ENCODE measurements at regions not wholly inside any gene's neighbourhood (a gene's known extent, or its start where the extent isn't known, plus 50 kb on each side); places are given as distances from the start of the nearest gene placed in this dataset.
"Not testable (repeated sequence)": the region's sequence is repeated elsewhere in the genome, so short reads cannot be mapped to it uniquely, and the experiment has no call there.

DNA sequence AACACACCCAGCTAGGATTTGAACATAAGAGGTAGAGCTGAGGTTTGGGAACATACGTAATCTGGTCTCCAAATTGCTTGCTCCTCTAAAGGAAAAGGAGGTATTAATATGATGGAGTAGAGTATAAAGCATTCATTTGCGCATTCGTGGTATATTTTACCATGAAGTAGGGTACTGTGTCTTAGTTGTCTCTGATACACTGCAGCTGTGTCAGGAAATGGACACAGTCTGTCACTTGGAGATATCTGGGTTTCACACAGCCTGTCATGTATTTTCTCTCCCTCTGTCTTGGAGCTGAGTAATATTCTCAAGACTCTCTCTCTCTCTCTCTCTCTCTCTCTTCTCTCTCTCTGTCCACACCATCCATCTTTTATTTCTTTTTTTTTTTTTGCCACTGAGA is 274.8 kb upstream of the UGT8 start:
- H3K36me3 ChIP-seq (ENCODE audit: control insufficient read depth, insufficient read depth, low read length): no peaks in the 10 kb centered on the region
- H3K9me3 ChIP-seq (ENCODE audit: control insufficient read depth, low read length): no peaks in the 10 kb centered on the region
- no peak overlapping the region for H3K4me3 ChIP-seq (ENCODE audit: insufficient read depth, low read depth, low read length, poor library complexity, severe bottlenecking)
- no peaks in the 10 kb centered on the region for H3K27me3 ChIP-seq (replicated peaks; ENCODE audit: control insufficient read depth, insufficient read depth, low read length, poor library complexity, severe bottlenecking)
- no peak for DNase-seq
- no peaks in the 10 kb centered on the region for H3K4me1 ChIP-seq (ENCODE audit: control insufficient read depth, insufficient read depth, low read length, poor library complexity, severe bottlenecking)
- H3K27ac ChIP-seq (ENCODE audit: insufficient read depth, low read length, poor library complexity, severe bottlenecking): no peak overlapping the region

DNA sequence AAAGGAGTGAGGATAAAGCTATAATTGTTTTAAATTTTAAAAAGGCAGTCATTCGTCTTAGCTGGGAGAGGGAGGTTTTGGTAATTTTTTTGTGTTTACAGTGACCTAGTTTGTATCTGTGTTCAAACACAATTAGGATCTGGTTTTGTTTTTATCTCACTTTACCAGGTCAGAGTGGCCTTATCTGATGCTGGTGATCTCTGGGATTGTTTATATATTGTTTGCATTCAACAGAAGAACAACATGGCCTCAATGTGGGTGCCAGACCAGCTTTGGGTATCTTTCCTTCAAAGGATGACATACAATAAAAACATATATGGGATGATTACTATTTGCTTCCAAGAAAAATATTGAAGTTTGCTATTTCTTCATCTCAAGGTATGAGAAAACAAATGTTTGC is 272.2 kb upstream of the UGT8 start:
- Histone ChIP-seq H3K9me3 (ENCODE audit: control insufficient read depth, low read length) (no peaks in the 10 kb centered on the region), H3K4me3 (ENCODE audit: insufficient read depth, low read depth, low read length, poor library complexity, severe bottlenecking) (no peak overlapping the region), H3K4me1 (ENCODE audit: control insufficient read depth, insufficient read depth, low read length, poor library complexity, severe bottlenecking) (no peaks in the 10 kb centered on the region), H3K36me3 (ENCODE audit: control insufficient read depth, insufficient read depth, low read length) (no peaks in the 10 kb centered on the region), H3K27ac (ENCODE audit: insufficient read depth, low read length, poor library complexity, severe bottlenecking) (no peak overlapping the region), H3K27me3 (replicated peaks; ENCODE audit: control insufficient read depth, insufficient read depth, low read length, poor library complexity, severe bottlenecking) (no peaks in the 10 kb centered on the region)
- DNase-seq: no peak

DNA sequence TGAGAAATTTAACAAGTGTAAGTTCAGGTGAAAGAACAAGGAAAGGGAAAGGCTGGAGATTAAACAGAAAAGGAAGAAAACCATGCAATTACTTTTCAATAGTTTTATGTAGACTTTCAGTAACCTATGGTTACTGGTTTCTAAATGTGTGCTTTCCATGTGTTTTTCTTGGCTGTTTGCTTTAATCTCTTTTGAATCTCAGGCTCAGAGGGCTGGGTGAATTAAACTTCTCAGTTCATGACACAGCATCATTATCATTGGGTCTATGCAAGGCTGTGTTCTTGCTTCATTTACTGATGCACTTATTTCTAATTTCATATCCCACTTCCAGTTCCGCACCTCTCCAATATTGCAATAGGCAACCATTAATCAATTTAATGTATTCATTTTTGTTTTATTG is 266.5 kb upstream of the UGT8 start:
- no peak overlapping the region for H3K4me3 ChIP-seq (ENCODE audit: insufficient read depth, low read depth, low read length, poor library complexity, severe bottlenecking)
- no peaks in the 10 kb centered on the region for H3K9me3 ChIP-seq (ENCODE audit: control insufficient read depth, low read length)
- H3K36me3 ChIP-seq (ENCODE audit: control insufficient read depth, insufficient read depth, low read length): no peaks in the 10 kb centered on the region
- no peak overlapping the region for H3K27ac ChIP-seq (ENCODE audit: insufficient read depth, low read length, poor library complexity, severe bottlenecking)
- DNase-seq: no peak
- H3K4me1 ChIP-seq (ENCODE audit: control insufficient read depth, insufficient read depth, low read length, poor library complexity, severe bottlenecking): no peaks in the 10 kb centered on the region
- H3K27me3 ChIP-seq (replicated peaks; ENCODE audit: control insufficient read depth, insufficient read depth, low read length, poor library complexity, severe bottlenecking): no peaks in the 10 kb centered on the region

DNA sequence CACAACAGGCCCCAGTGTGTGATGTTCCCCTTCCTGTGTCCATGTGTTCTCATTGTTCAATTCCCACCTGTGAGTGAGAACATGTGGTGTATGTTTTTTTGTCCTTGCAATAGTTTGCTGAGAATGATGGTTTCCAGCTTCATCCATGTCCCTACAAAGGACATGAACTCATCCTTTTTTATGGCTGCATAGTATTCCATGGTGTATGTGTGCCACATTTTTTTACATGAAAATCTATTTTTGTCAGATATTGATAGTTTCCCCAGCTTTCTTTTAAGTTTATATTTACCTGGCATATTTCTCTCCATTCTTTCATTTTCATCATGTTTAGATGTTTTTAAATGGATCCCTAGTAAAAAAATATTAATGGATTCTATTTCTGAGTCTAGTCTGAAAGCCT is 264.2 kb upstream of the UGT8 start:
- not testable (repeated sequence) for H3K27me3 ChIP-seq (replicated peaks; ENCODE audit: control insufficient read depth, insufficient read depth, low read length, poor library complexity, severe bottlenecking); H3K27ac ChIP-seq (ENCODE audit: insufficient read depth, low read length, poor library complexity, severe bottlenecking); H3K4me3 ChIP-seq (ENCODE audit: insufficient read depth, low read depth, low read length, poor library complexity, severe bottlenecking); H3K36me3 ChIP-seq (ENCODE audit: control insufficient read depth, insufficient read depth, low read length); H3K4me1 ChIP-seq (ENCODE audit: control insufficient read depth, insufficient read depth, low read length, poor library complexity, severe bottlenecking); DNase-seq; H3K9me3 ChIP-seq (ENCODE audit: control insufficient read depth, low read length)

DNA sequence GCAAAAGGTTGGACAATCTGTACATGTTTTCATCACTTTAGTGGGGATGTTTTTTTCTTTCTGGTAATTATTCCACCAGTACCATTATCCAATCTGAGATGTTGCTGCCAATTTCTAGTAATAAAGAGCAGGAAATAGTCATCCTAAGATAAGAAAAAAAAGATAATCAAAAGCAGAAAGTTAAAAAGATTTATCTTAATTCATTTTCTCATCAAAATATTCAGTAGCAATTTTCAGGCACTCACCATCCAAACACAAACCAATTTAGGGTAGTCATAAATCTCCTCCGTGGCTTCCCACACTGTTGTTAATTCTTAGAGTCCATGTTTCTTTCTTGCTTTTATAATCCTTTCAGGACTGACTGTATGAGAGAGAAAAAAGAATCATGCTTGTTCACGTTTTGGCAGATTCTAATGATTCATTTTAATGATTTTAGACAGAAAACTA is 263.7 kb upstream of the UGT8 start:
- no peak overlapping the region for H3K4me3 ChIP-seq (ENCODE audit: insufficient read depth, low read depth, low read length, poor library complexity, severe bottlenecking)
- no peak overlapping the region for H3K27ac ChIP-seq (ENCODE audit: insufficient read depth, low read length, poor library complexity, severe bottlenecking)
- H3K27me3 ChIP-seq (replicated peaks; ENCODE audit: control insufficient read depth, insufficient read depth, low read length, poor library complexity, severe bottlenecking): no peaks in the 10 kb centered on the region
- H3K36me3 ChIP-seq (ENCODE audit: control insufficient read depth, insufficient read depth, low read length): no peaks in the 10 kb centered on the region
- DNase-seq: no peak
- no peaks in the 10 kb centered on the region for H3K9me3 ChIP-seq (ENCODE audit: control insufficient read depth, low read length)
- H3K4me1 ChIP-seq (ENCODE audit: control insufficient read depth, insufficient read depth, low read length, poor library complexity, severe bottlenecking): no peaks in the 10 kb centered on the region

DNA sequence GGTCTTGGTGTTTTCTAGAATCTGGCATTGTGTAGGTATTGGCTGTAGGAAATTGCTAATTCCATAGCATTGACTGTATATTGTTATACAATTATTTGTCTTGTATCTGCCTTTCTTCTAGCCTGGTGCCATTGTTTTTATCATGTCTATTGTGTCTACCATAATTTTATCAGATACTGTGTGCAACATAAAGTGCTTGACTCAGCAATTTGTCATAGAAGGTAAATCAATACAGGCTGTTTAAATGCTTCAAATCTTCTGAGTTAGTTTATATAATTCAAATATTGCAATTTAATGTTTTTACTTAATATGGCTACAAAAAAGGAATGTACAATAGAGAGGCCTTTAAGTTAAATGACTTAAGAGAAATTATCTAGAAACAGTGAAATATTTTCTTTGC is 263.3 kb upstream of the UGT8 start:
- Histone ChIP-seq H3K4me3 (ENCODE audit: insufficient read depth, low read depth, low read length, poor library complexity, severe bottlenecking) (no peak overlapping the region), H3K36me3 (ENCODE audit: control insufficient read depth, insufficient read depth, low read length) (no peaks in the 10 kb centered on the region), H3K9me3 (ENCODE audit: control insufficient read depth, low read length) (no peaks in the 10 kb centered on the region), H3K4me1 (ENCODE audit: control insufficient read depth, insufficient read depth, low read length, poor library complexity, severe bottlenecking) (no peaks in the 10 kb centered on the region), H3K27me3 (replicated peaks; ENCODE audit: control insufficient read depth, insufficient read depth, low read length, poor library complexity, severe bottlenecking) (no peaks in the 10 kb centered on the region), H3K27ac (ENCODE audit: insufficient read depth, low read length, poor library complexity, severe bottlenecking) (no peak overlapping the region)
- no peak for DNase-seq

DNA sequence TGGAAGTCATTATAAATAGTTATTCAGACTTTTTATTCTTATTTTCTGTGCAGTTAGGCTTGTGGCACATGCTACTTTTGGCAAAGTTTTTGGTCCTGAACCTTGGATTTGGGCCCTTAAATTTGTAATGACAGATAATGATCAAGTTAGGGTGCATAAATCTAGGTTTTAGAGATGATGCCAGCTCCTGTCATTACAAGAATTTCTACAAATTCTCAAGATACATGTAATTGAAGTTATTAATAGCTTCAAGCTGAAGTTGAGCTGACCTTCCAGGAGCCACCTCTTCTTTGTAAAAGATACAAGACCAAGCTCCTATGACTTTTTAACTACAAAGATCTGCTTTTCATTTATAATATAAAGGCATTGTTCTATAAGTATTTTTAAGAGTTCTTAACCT is 255.6 kb upstream of the UGT8 start:
- Histone ChIP-seq H3K27ac (ENCODE audit: insufficient read depth, low read length, poor library complexity, severe bottlenecking) (no peak overlapping the region), H3K27me3 (replicated peaks; ENCODE audit: control insufficient read depth, insufficient read depth, low read length, poor library complexity, severe bottlenecking) (no peaks in the 10 kb centered on the region), H3K4me3 (ENCODE audit: insufficient read depth, low read depth, low read length, poor library complexity, severe bottlenecking) (no peak overlapping the region)

DNA sequence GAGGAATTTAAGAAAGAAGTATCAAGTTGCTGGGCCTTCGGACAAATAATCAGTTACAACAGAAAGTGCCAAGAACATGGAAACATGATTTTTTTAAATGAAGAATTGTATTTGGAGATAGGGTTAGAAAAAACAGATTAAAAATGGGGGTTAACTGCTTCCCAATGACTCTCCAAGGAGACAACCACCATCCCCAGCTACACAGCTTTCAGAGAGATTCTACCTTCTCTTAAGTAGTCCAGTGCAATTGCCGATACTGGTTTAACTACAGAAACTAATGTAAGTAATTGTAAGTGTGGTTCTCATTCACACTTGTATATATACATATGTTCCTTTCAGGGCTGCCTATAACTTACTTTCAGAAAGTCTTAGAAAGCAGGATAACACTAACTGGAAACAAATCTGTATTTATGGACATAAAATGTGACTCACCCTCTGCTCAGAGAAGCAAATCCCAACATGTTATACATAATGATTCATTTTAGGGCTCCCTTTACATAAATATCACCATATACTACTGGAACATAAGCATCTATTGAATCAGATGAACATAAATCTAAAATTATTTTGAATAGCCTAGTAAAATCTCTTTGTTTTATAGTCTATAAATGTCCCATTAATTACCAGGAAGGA is 248.9 kb upstream of the UGT8 start:
- H3K27me3 ChIP-seq (replicated peaks; ENCODE audit: control insufficient read depth, insufficient read depth, low read length, poor library complexity, severe bottlenecking): no peaks in the 10 kb centered on the region
- no peak overlapping the region for H3K4me3 ChIP-seq (ENCODE audit: insufficient read depth, low read depth, low read length, poor library complexity, severe bottlenecking)
- H3K9me3 ChIP-seq (ENCODE audit: control insufficient read depth, low read length): no peaks in the 10 kb centered on the region
- DNase-seq: no peak
- H3K36me3 ChIP-seq (ENCODE audit: control insufficient read depth, insufficient read depth, low read length): no peaks in the 10 kb centered on the region
- no peaks in the 10 kb centered on the region for H3K4me1 ChIP-seq (ENCODE audit: control insufficient read depth, insufficient read depth, low read length, poor library complexity, severe bottlenecking)
- no peak overlapping the region for H3K27ac ChIP-seq (ENCODE audit: insufficient read depth, low read length, poor library complexity, severe bottlenecking)

More for the DNA sequence above, 255.6 kb upstream of the UGT8 start:
- Histone ChIP-seq H3K4me1 (ENCODE audit: control insufficient read depth, insufficient read depth, low read length, poor library complexity, severe bottlenecking) (no peaks in the 10 kb centered on the region), H3K36me3 (ENCODE audit: control insufficient read depth, insufficient read depth, low read length) (no peaks in the 10 kb centered on the region), H3K9me3 (ENCODE audit: control insufficient read depth, low read length) (no peaks in the 10 kb centered on the region)
- DNase-seq: no peak

DNA sequence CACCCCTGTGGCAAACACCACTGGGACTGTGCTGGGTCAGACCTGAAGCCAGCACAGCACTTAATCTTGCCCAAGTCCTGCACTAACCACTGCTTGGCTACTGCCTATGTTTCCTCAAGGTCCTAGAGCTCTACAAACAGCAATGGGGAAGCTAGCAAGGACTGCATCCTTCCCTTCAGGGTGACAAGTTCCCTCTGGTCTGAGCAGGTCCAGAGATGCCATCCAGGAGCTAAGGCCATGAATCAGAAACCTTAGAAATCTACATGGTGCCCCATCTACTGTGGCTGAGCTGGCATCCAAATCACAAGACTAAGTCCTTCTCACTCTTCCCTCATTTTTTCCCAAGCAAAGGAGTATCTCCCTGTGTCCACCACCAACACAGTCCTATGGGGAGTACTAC is 239.7 kb upstream of the UGT8 start:
- Histone ChIP-seq H3K4me3 (ENCODE audit: insufficient read depth, low read depth, low read length, poor library complexity, severe bottlenecking) (no peak overlapping the region), H3K27ac (ENCODE audit: insufficient read depth, low read length, poor library complexity, severe bottlenecking) (no peak overlapping the region), H3K27me3 (replicated peaks; ENCODE audit: control insufficient read depth, insufficient read depth, low read length, poor library complexity, severe bottlenecking) (no peaks in the 10 kb centered on the region), H3K4me1 (ENCODE audit: control insufficient read depth, insufficient read depth, low read length, poor library complexity, severe bottlenecking) (no peaks in the 10 kb centered on the region), H3K36me3 (ENCODE audit: control insufficient read depth, insufficient read depth, low read length) (no peaks in the 10 kb centered on the region), H3K9me3 (ENCODE audit: control insufficient read depth, low read length) (no peaks in the 10 kb centered on the region)
- DNase-seq: no peak

DNA sequence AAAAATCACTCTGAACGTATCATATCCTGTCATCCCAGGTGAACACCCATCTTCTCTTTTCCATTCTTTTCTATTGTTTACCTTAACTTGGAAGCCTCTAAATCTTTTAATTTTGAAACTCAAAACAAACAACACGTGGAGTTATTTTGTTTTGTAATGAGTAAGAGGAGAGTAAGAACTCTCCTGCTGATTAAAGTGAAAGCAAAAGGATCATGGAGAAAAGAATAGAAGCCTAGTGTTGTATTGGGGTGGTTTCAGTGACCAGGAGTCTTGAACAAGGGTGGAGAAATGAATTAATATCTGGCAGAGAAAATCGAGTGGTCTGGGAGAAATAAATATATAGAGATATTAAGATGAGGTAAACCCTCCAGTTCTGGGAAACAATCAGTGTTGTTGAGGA is 237.4 kb upstream of the UGT8 start:
- Histone ChIP-seq H3K4me1 (ENCODE audit: control insufficient read depth, insufficient read depth, low read length, poor library complexity, severe bottlenecking) (no peaks in the 10 kb centered on the region), H3K4me3 (ENCODE audit: insufficient read depth, low read depth, low read length, poor library complexity, severe bottlenecking) (no peak overlapping the region), H3K27ac (ENCODE audit: insufficient read depth, low read length, poor library complexity, severe bottlenecking) (no peak overlapping the region), H3K9me3 (ENCODE audit: control insufficient read depth, low read length) (no peaks in the 10 kb centered on the region), H3K27me3 (replicated peaks; ENCODE audit: control insufficient read depth, insufficient read depth, low read length, poor library complexity, severe bottlenecking) (no peaks in the 10 kb centered on the region), H3K36me3 (ENCODE audit: control insufficient read depth, insufficient read depth, low read length) (no peaks in the 10 kb centered on the region)
- no peak for DNase-seq
